HepG2 (cell line): ENCODE measurements at regions not wholly inside any gene's neighbourhood (a gene's known extent, or its start where the extent isn't known, plus 50 kb on each side); places are given as distances from the start of the nearest gene placed in this dataset.

Source experiments
- CEBPB ChIP-seq: IDR thresholded peaks from 2 replicates; pipeline ENCODE4 v1.6.1; 2011; ENCODE audit warnings: low read depth, low read length, improper control_type of control experiment, borderline replicate concordance
- CTCF ChIP-seq: sonication (generic); formaldehyde crosslinking; IDR thresholded peaks from 2 replicates; pipeline ENCODE4 v1.5.0; 2020; ENCODE audit warnings: mild to moderate bottlenecking, missing genetic modification reagents, moderate library complexity
- ESRRA ChIP-seq: sonication (generic); formaldehyde crosslinking; IDR thresholded peaks from 2 replicates; pipeline ENCODE4 v1.5.1; 2020; ENCODE audit warnings: mild to moderate bottlenecking, low read depth, missing genetic modification reagents
- FLYWCH1 ChIP-seq: sonication (generic); formaldehyde crosslinking; IDR thresholded peaks from 2 replicates; pipeline ENCODE4 v1.8.1; 2023; ENCODE audit warnings: mild to moderate bottlenecking, missing genetic modification reagents
- FOXP4 ChIP-seq: sonication (generic); formaldehyde crosslinking; IDR thresholded peaks from 2 replicates; pipeline ENCODE4 v1.4.0; 2020; ENCODE audit warnings: missing genetic modification reagents
- HNRNPUL1 ChIP-seq: fragments of 200-400 bp; formaldehyde crosslinking; IDR thresholded peaks from 2 replicates; pipeline ENCODE4 v1.6.1; 2017; ENCODE audit warnings: low read depth, mild to moderate bottlenecking, low read length, moderate library complexity
- PRDM4 ChIP-seq: sonication (generic); formaldehyde crosslinking; IDR thresholded peaks from 2 replicates; pipeline ENCODE4 v1.9.0; 2021; ENCODE audit warnings: missing genetic modification reagents, borderline replicate concordance
- ZNF274 ChIP-seq: sonication (generic); formaldehyde crosslinking; IDR thresholded peaks from 2 replicates; pipeline ENCODE4 v1.5.1; 2020; ENCODE audit warnings: mild to moderate bottlenecking, missing genetic modification reagents

GRCh38 chr17:13086142-13086769 is 68.4 kb upstream of the ELAC2 start:
- no peak for TF ChIP-seq FLYWCH1 (CRISPR knock-in tag)
- no peak for TF ChIP-seq FOXP4 (CRISPR knock-in tag)
- no peak for TF ChIP-seq CEBPB
- no peak for TF ChIP-seq ESRRA (CRISPR knock-in tag)
- no peak for TF ChIP-seq ZNF274 (CRISPR knock-in tag)
- TF ChIP-seq PRDM4 (CRISPR knock-in tag) = no peak
- TF ChIP-seq CTCF = no peak
- no peak for TF ChIP-seq HNRNPUL1
